K562 (cell line): ENCODE measurements at regions not wholly inside any gene's neighbourhood (a gene's known extent, or its start where the extent isn't known, plus 50 kb on each side); places are given as distances from the start of the nearest gene placed in this dataset.

Source experiments
- ATAC-seq: fragments of 200-7000 bp; cut with Tn5 transposase; 3 replicates; pipeline ENCODE4 v1.9.1; 2020; ENCODE audit warnings: moderate library complexity
- BruUV-seq: library from RNA; stranded (reverse); fragments of 400-500 nt; replicated peaks from 2 replicates; lab custom pipeline; 2021; lab: Mats Ljungman, UMichigan
- CTCF ChIA-PET: fragments of 300-600 bp; formaldehyde crosslinking; extraction: SDS; loops from one replicate; lab custom pipeline; 2021; ENCODE audit warnings: low intra/inter-chr PET ratio; lab: Yijun Ruan, JAX
- POLR2A ChIA-PET: fragments of 300-600, 350-650 bp; sonication (Branson Sonifier 250); formaldehyde crosslinking; extraction: SDS; loops from one replicate; lab custom pipeline; 2021; ENCODE audit warnings: antibody characterized with exemption, inconsistent platforms; lab: Yijun Ruan, JAX
- DNase-seq, 4 experiments: peaks; one replicate each; pipeline versions ENCODE4 v3.0.0 to v3.0.0-alpha.2; 2011 to 2018; ENCODE audit warnings: low spot score in 3 of 4, mixed read lengths in 3 of 4; ENCODE audit errors: extremely low read depth in 1 of 4
- FAIRE-seq: peaks from 2 replicates; lab custom pipeline; 2011; peaks lifted over from hg19 to GRCh38; lab: Jason Lieb, UNC
- H2AFZ ChIP-seq: 2 replicates; pipeline ENCODE4 v1.6.0; 2011; ENCODE audit warnings: low read depth, low read length, control low read depth, inconsistent platforms
- H3K27ac ChIP-seq: fragments of 200-600 bp; 3 replicates; pipeline ENCODE4 v1.8.0; 2011; ENCODE audit warnings: low read depth, mild to moderate bottlenecking, control low read depth, inconsistent platforms, low read length, moderate library complexity, mixed read lengths; ENCODE audit errors: extremely low read depth
- H3K27me3 ChIP-seq, 2 experiments: fragments of 300-600 bp in 1 of 2; 2 replicates in 1 of 2; 3 replicates in 1 of 2; pipeline versions ENCODE4 v1.6.0 to v1.8.0; 2011; ENCODE audit warnings: inconsistent platforms in 2 of 2, low read length in 2 of 2, mild to moderate bottlenecking in 1 of 2, mixed read lengths in 1 of 2, moderate library complexity in 1 of 2; ENCODE audit not compliant: control insufficient read depth in 2 of 2, insufficient read depth in 2 of 2
- H3K36me3 ChIP-seq: fragments of 300-600 bp; 3 replicates; pipeline ENCODE4 v1.8.0; 2011; ENCODE audit warnings: mild to moderate bottlenecking, low read length, inconsistent platforms; ENCODE audit not compliant: control insufficient read depth, insufficient read depth
- H3K4me1 ChIP-seq, 2 experiments: fragments of 200-600 bp in 1 of 2; replicated peaks in 1 of 2; 2 replicates in 1 of 2; 3 replicates in 1 of 2; pipeline versions ENCODE4 v1.5.1 to v1.8.0; 2011; ENCODE audit warnings: inconsistent platforms in 2 of 2, low read length in 2 of 2, mild to moderate bottlenecking in 1 of 2, mixed read lengths in 1 of 2, moderate library complexity in 1 of 2; ENCODE audit not compliant: control insufficient read depth in 2 of 2, insufficient read depth in 2 of 2
- H3K4me2 ChIP-seq: 2 replicates; pipeline ENCODE4 v1.6.1; 2011; ENCODE audit warnings: low read length, control low read depth, inconsistent platforms, mixed read lengths; ENCODE audit not compliant: insufficient read depth
- H3K4me3 ChIP-seq: fragments of 200-600 bp; sonication (generic), shearing (Covaris generic); 2 replicates; pipeline ENCODE4 v1.5.1; 2016; ENCODE audit warnings: control low read depth, inconsistent platforms
- H3K79me2 ChIP-seq: fragments of 200-600 bp; 3 replicates; pipeline ENCODE4 v1.8.0; 2011; ENCODE audit warnings: low read length, inconsistent platforms; ENCODE audit not compliant: control insufficient read depth, insufficient read depth
- H3K9ac ChIP-seq, 2 experiments: 2 replicates each; pipeline versions ENCODE4 v1.6.0 to v1.6.1; 2011; ENCODE audit warnings: low read depth in 2 of 2, low read length in 2 of 2, control low read depth in 1 of 2, inconsistent platforms in 1 of 2, mild to moderate bottlenecking in 1 of 2, mixed read lengths in 1 of 2; ENCODE audit not compliant: insufficient read depth in 1 of 2
- H3K9me1 ChIP-seq: one replicate; pipeline ENCODE4 v1.6.0; 2011; ENCODE audit warnings: inconsistent platforms, mild to moderate bottlenecking, low read length, moderate library complexity; ENCODE audit not compliant: control insufficient read depth, insufficient read depth
- H3K9me3 ChIP-seq: replicated peaks from 2 replicates; pipeline ENCODE4 v1.5.1; 2011; ENCODE audit warnings: low read depth, low read length, inconsistent platforms; ENCODE audit not compliant: control insufficient read depth, insufficient read depth
- H4K20me1 ChIP-seq: replicated peaks from 2 replicates; pipeline ENCODE4 v1.6.1; 2011; ENCODE audit warnings: low read length, inconsistent platforms, mixed read lengths; ENCODE audit not compliant: control insufficient read depth, insufficient read depth
- AFF1 ChIP-seq, 2 experiments: fragments of 450-650 bp; IDR thresholded peaks; 2 replicates each; pipeline ENCODE4 v1.6.1; 2018; ENCODE audit warnings: mild to moderate bottlenecking in 2 of 2, low read depth in 1 of 2; ENCODE audit not compliant: partially characterized antibody in 2 of 2
- SRSF3 ChIP-seq: fragments of 200-400 bp; formaldehyde crosslinking; IDR thresholded peaks from 2 replicates; pipeline ENCODE4 v1.6.1; 2016; ENCODE audit warnings: mild to moderate bottlenecking, low read length, moderate library complexity; ENCODE audit not compliant: insufficient read depth
- XRCC4 ChIP-seq: IDR thresholded peaks from one replicate; pipeline ENCODE4 v1.6.1; 2011; ENCODE audit not compliant: insufficient read depth, insufficient read length; ENCODE audit errors: extremely low read depth
- ZNF143 ChIP-seq: sonication (generic); formaldehyde crosslinking; IDR thresholded peaks from 2 replicates; pipeline ENCODE4 v1.9.0; 2022; ENCODE audit warnings: mild to moderate bottlenecking, missing genetic modification reagents
- ZNF408 ChIP-seq: fragments of 250-450 bp; sonication (Bioruptor Pico); IDR thresholded peaks from 2 replicates; pipeline ENCODE4 v1.4.0; 2020; ENCODE audit warnings: low read depth, mild to moderate bottlenecking, moderate library complexity
- in situ Hi-C: fragments of 300-500 bp; cut with MboI; formaldehyde crosslinking; loops from 4 replicates; pipeline ENCODE4 v1.15.0; 2018; ENCODE audit warnings: inconsistent platforms, mixed read lengths
- intact Hi-C: fragments of 100-400 bp; cut with micrococcal nuclease; formaldehyde crosslinking; loops from 2 replicates; pipeline ENCODE4 v1.14.2; 2022
- TF ChIP-seq, protein P1 (sequence below), 2 experiments: fragments of 450-650 bp in 1 of 2; IDR thresholded peaks; 2 replicates each; pipeline ENCODE4 v1.6.1; 2011 to 2017; ENCODE audit warnings: low read depth in 2 of 2, antibody characterized with exemption in 1 of 2, borderline replicate concordance in 1 of 2, low read length in 1 of 2, mild to moderate bottlenecking in 1 of 2, mixed read lengths in 1 of 2; ENCODE audit not compliant: control insufficient read depth in 1 of 2
- TF ChIP-seq, protein P2 (sequence below): sonication (generic); formaldehyde crosslinking; IDR thresholded peaks from 2 replicates; pipeline ENCODE4 v1.8.0; 2022; ENCODE audit warnings: mild to moderate bottlenecking, missing genetic modification reagents, borderline replicate concordance

GRCh38 chr3:101081999-101082398 lies 88.8 kb upstream of the ABI3BP start:
- H3K27ac ChIP-seq = no peak overlapping the region
- no peak for DNase-seq
- in situ Hi-C loops = no loop called here
- no peak overlapping the region for H3K4me2 ChIP-seq
- no peaks in the 10 kb centered on the region for H3K27me3 ChIP-seq
- no peaks in the 10 kb centered on the region for H3K36me3 ChIP-seq
- H3K79me2 ChIP-seq = no peaks in the 10 kb centered on the region
- ATAC-seq = no peak
- CTCF ChIA-PET = no interaction called here
- H2AFZ ChIP-seq = no peak overlapping the region
- TF ChIP-seq ZNF143 (CRISPR knock-in tag) (no peak), SRSF3 (no peak), AFF1 (IDR thresholded peaks at IDR 0.05; ENCODE audit: low read depth in 1 of 2, partially characterized antibody in 2 of 2) (no peak), ZNF408 (CRISPR knock-in tag) (no peak), XRCC4 (no peak)
- TF ChIP-seq, protein P1, sequence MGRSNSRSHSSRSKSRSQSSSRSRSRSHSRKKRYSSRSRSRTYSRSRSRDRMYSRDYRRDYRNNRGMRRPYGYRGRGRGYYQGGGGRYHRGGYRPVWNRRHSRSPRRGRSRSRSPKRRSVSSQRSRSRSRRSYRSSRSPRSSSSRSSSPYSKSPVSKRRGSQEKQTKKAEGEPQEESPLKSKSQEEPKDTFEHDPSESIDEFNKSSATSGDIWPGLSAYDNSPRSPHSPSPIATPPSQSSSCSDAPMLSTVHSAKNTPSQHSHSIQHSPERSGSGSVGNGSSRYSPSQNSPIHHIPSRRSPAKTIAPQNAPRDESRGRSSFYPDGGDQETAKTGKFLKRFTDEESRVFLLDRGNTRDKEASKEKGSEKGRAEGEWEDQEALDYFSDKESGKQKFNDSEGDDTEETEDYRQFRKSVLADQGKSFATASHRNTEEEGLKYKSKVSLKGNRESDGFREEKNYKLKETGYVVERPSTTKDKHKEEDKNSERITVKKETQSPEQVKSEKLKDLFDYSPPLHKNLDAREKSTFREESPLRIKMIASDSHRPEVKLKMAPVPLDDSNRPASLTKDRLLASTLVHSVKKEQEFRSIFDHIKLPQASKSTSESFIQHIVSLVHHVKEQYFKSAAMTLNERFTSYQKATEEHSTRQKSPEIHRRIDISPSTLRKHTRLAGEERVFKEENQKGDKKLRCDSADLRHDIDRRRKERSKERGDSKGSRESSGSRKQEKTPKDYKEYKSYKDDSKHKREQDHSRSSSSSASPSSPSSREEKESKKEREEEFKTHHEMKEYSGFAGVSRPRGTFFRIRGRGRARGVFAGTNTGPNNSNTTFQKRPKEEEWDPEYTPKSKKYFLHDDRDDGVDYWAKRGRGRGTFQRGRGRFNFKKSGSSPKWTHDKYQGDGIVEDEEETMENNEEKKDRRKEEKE (IDR thresholded peaks at IDR 0.05; ENCODE audit: borderline replicate concordance in 1 of 2, control insufficient read depth in 1 of 2, low read depth in 2 of 2, low read length in 1 of 2) = no peak
- TF ChIP-seq, protein P2, sequence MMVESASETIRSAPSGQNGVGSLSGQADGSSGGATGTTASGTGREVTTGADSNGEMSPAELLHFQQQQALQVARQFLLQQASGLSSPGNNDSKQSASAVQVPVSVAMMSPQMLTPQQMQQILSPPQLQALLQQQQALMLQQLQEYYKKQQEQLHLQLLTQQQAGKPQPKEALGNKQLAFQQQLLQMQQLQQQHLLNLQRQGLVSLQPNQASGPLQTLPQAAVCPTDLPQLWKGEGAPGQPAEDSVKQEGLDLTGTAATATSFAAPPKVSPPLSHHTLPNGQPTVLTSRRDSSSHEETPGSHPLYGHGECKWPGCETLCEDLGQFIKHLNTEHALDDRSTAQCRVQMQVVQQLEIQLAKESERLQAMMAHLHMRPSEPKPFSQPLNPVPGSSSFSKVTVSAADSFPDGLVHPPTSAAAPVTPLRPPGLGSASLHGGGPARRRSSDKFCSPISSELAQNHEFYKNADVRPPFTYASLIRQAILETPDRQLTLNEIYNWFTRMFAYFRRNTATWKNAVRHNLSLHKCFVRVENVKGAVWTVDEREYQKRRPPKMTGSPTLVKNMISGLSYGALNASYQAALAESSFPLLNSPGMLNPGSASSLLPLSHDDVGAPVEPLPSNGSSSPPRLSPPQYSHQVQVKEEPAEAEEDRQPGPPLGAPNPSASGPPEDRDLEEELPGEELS (CRISPR knock-in tag) = no peak
- no peaks in the 10 kb centered on the region for H3K9me3 ChIP-seq
- no peak overlapping the region for H3K9ac ChIP-seq
- no peak overlapping the region for H3K4me3 ChIP-seq
- no TSS peak for BruUV-seq
- H3K4me1 ChIP-seq = no peaks in the 10 kb centered on the region
- H4K20me1 ChIP-seq = no peaks in the 10 kb centered on the region
- intact Hi-C loops = no loop called here
- FAIRE-seq = no peak
- POLR2A ChIA-PET = interaction anchor here (0.7 kb wide), 1 partner anchor 8 kb away, joined by 4 read pairs; no protein-coding TSS in a partner anchor
- H3K9me1 ChIP-seq = no peaks in the 10 kb centered on the region
